BJ (cell line): ENCODE measurements at regions not wholly inside any gene's neighbourhood (a gene's known extent, or its start where the extent isn't known, plus 50 kb on each side); places are given as distances from the start of the nearest gene placed in this dataset.

Source experiments
- CTCF ChIA-PET: fragments of 350-600 bp; formaldehyde crosslinking; extraction: SDS; loops from one replicate; lab custom pipeline; 2021; ENCODE audit warnings: antibody characterized with exemption, inconsistent platforms; lab: Yijun Ruan, JAX
- POLR2A ChIA-PET: fragments of 300-600 bp; sonication (Branson Sonifier 250); formaldehyde crosslinking; extraction: SDS; loops from one replicate; lab custom pipeline; 2021; ENCODE audit warnings: antibody characterized with exemption; lab: Charles Lee
- DNase-seq: peaks from one replicate; pipeline ENCODE4 v3.0.0-alpha.2; 2011; ENCODE audit warnings: low read depth
- H3K27me3 ChIP-seq: 2 replicates; pipeline ENCODE4 v1.6.0; 2011; ENCODE audit warnings: low read length; ENCODE audit not compliant: control insufficient read depth, insufficient read depth
- H3K36me3 ChIP-seq: 2 replicates; pipeline ENCODE4 v1.5.1; 2011; ENCODE audit warnings: low read length; ENCODE audit not compliant: control insufficient read depth, insufficient read depth
- H3K4me3 ChIP-seq: 2 replicates; pipeline ENCODE4 v1.5.1; 2011; ENCODE audit warnings: low read depth, mild to moderate bottlenecking, control low read depth, low read length
- CTCF ChIP-seq: IDR thresholded peaks from 2 replicates; pipeline ENCODE4 v1.5.1; 2011; ENCODE audit warnings: low read depth, mild to moderate bottlenecking, control low read depth, inconsistent platforms, low read length, moderate library complexity; ENCODE audit not compliant: insufficient read depth

DNA sequence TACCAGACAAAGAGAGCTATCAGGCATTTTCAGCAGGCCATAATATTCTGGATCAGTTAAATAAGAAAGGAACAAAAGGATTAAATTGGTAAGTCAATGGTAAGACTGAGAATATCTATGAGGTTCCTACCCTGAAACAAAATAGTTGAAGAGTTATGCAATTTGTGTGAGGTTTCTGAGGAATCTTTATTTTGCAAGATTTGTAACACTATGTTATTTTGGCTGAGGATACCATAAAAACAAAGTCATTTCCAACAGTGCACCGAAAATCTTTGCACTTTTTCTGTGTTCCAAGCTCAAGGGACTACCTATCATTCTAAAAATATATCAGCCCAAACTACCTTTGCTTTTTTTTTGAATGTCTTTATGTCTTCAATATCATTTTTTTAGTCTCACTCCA, 383.3 kb upstream of the CITED2 start:
- TF ChIP-seq CTCF: no peak
- POLR2A ChIA-PET: interaction anchor here (0.6 to 1.9 kb wide), 2 partner anchors 180 to 384 kb away, joined by 3 to 9 read pairs; partner anchors contain the start of gene CITED2
- H3K36me3 ChIP-seq: no peaks in the 10 kb centered on the region; the same call in 1 of the 2 replicates
- no peaks in the 10 kb centered on the region for H3K27me3 ChIP-seq
- CTCF ChIA-PET: no interaction called here
- no peak overlapping the region for H3K4me3 ChIP-seq
- no peak for DNase-seq

DNA sequence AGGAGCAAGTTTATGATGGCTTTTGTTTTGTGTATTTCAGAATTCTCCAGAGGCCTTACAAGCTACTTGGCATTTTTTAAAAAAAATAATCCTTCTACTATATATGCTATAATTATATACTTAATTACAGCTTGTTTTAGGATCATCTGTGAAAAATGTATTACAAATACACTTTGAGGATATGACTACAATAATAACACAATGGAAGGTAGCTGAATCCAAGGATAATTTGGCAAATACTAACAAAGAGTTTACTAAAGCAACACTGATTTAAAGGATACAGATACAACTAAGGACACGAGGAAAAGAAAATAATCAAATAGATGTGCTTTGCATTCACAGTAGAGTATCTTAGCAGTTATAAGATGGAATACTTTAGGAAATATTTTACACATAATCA, 381.9 kb upstream of the CITED2 start:
- TF ChIP-seq CTCF: no peak
- Histone ChIP-seq H3K27me3 (no peaks in the 10 kb centered on the region), H3K36me3 (no peaks in the 10 kb centered on the region), H3K4me3 (no peak overlapping the region)
- CTCF ChIA-PET: interaction anchor here (0.6 kb wide), 2 partner anchors 632 to 1926 kb away, joined by 3 read pairs; no protein-coding TSS in a partner anchor
- DNase-seq: no peak
- POLR2A ChIA-PET: interaction anchor here (0.6 to 5.9 kb wide), 5 partner anchors 48 to 382 kb away, joined by 4 to 49 read pairs (median 8); partner anchors contain the start of gene CITED2

DNA sequence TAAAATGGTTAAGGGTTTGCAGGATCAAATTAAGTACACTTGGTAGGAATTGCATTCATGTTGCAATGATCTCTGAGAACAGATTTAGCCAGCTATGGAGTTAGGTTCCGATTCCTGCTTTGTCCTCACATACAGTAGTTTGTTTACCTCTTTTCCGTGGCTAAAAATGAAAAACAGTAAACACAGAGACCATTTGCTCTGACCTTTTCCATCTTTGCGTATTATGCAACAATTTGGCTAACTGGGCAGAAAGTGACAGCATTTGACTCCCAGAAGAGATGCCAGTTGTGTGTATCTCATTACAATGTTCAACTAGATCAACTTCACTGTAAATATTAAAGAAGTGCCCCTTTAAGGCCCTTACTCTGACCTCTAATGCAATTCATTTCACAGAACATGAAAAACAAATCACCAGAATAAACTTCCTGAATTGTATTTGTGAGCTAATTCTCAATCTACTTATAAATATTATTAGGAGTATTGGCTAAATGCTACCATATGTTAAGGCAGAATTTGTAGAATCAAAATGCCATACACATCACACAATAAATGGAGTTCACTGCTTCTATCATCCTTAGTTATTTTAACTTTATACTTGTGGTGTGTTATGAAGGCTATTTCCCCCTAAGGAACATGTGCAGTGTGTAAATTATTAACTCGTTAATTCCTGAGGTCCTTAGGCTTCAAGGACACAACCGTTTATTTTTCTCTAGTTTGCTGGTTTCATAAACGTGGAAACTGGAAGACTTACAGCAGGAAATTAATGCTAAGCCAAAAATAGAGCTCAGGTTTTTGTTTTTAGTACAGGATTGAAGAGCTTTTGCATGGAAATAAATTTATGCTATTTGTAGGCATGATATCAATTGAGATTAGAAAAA, 380.7 kb upstream of the CITED2 start:
- Histone ChIP-seq H3K27me3 (no peaks in the 10 kb centered on the region), H3K36me3 (no peaks in the 10 kb centered on the region), H3K4me3 (no peak overlapping the region)
- ChIA-PET POLR2A (interaction anchor here (0.6 to 5.9 kb wide), 3 partner anchors 347 to 384 kb away, joined by 3 to 49 read pairs (median 4); partner anchors contain the start of gene CITED2), CTCF (interaction anchor here (0.6 to 1.9 kb wide), 5 partner anchors 9 to 536 kb away, joined by 3 to 5 read pairs (median 3); no protein-coding TSS in a partner anchor)
- no peak for DNase-seq
- no peak for TF ChIP-seq CTCF

GRCh38 chr6:139753198-139753861, 378.9 kb upstream of the CITED2 start:
- ChIA-PET CTCF (interaction anchor here (1.2 to 1.9 kb wide), 2 partner anchors 299 to 534 kb away, joined by 3 to 5 read pairs; no protein-coding TSS in a partner anchor), POLR2A (interaction anchor here (0.8 to 5.9 kb wide), 6 partner anchors 10 to 384 kb away, joined by 3 to 49 read pairs (median 5); partner anchors contain the start of gene CITED2)
- TF ChIP-seq CTCF: no peak
- no peaks in the 10 kb centered on the region for H3K27me3 ChIP-seq
- DNase-seq: no peak
- no peaks in the 10 kb centered on the region for H3K36me3 ChIP-seq
- H3K4me3 ChIP-seq: no peak overlapping the region
